ENCODE measurements at regions not wholly inside any gene's neighbourhood (a gene's known extent, or its start where the extent isn't known, plus 50 kb on each side); places are given as distances from the start of the nearest gene placed in this dataset.
"Not testable (repeated sequence)": the region's sequence is repeated elsewhere in the genome, so short reads cannot be mapped to it uniquely, and the experiment has no call there.

DNA sequence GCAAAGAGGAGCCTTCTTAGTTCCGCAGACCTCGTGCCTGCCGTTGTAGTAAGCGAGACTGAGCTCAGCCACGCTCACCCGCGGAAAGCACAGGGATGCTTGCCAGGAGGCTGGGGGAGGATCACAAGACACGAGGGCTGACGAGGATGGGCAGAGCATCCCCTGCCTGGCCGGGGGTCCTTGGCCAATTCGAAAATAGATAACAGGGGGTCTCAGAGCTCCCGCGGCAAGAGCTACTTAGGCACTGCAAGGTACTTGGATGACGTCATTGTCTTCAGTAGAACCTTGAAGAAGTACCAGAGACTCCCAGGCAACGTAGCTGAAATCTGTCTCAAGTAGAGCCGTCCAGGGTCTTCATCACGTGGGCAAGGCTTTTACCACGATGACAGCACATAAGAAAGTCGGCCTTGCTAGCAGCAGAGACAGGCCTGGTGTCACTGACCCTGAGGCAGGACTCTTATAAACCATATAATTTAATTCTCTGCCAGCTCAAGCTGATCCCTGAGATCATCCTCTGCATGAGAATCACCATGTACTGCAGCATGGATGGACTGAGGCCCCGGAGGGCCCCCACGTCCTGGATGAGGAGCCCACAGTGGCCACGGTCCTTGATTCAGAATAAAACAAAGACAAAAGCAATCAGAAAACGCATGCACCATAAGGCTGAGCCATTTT lies 81.9 kb downstream of the TMEM18 start:
- no peak for DNase-seq

DNA sequence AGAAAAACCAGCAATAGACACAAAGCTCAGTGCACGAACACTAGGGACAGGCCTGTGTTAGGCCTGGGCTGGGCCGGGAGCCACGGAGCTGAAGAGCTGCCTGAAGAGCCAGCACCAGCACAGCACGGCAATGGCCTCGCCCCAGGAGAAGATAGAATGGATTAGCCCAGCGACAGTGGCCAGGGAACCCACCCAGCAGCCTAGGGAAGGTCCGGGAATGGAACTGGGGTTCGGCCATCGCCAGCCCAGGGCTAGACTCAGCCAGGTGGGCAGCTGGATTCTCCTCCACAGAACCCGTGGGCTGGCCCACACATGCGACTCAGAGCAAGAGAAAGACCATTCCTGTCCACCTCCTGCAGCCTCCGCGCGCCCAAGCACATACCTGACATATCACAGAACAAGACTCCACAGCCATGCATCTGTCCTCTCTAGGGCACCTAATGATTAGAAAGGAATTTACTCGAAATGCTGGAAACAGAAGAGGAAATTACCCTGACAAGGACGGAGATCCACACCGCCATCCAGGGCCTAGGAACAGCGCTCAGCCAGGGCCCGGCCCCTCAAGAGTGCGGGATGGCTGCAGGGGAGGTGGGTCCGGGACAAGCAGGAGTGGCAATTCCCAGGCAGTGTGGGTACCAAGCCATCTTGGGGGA lies 82.8 kb downstream of the TMEM18 start:
- no peak for DNase-seq

DNA sequence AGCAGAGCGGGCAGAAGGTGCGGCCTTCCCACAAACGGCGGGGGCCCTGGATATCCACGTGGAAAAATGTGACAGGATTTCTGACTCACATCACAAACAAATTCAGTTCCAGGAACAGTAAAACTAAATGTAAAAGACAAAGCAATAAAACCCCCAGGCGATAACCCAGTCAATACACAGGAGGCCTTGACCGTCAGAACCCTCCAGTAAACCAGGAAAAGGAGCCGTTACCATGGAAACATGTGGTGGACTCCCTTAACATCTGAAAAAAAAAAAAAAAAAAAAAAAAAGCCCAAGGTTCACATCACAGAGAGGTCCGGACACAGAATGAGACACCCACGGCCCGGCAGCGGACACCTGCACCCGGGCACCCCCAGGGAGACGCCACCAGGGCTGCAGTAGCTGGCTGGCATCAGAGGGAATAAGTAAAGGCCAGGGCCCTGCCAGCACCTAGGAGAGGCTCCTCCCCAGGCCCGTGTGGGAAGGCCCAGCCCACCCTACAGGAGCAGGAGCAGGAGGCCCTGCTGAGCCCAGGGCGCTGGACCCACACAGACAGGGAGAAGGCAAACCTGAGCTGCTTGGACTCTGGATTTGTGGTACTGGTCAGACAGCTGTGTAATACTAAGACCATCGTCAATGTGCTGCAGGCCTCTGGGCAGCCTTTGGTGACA lies 83.7 kb downstream of the TMEM18 start:
- no peak for DNase-seq

DNA sequence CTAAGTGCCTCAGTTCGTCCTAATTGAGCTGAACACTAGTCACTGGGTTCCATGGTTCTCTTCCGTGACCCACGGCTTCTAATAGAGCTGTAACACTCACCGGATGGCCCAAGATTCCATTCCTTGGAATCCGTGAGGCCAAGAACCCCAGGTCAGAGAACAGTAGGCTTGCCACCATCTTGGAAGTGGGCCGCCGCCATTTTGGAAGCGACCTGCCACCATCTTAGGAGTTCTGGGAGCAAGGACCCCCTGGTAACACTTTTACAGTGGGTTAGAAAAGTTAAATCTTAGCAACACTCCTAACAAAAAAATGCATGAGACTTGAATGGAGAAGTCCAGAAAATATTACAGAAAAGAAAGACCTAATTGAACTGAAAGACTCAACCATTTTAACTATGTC lies 84.5 kb downstream of the TMEM18 start:
- DNase-seq: no peak

DNA sequence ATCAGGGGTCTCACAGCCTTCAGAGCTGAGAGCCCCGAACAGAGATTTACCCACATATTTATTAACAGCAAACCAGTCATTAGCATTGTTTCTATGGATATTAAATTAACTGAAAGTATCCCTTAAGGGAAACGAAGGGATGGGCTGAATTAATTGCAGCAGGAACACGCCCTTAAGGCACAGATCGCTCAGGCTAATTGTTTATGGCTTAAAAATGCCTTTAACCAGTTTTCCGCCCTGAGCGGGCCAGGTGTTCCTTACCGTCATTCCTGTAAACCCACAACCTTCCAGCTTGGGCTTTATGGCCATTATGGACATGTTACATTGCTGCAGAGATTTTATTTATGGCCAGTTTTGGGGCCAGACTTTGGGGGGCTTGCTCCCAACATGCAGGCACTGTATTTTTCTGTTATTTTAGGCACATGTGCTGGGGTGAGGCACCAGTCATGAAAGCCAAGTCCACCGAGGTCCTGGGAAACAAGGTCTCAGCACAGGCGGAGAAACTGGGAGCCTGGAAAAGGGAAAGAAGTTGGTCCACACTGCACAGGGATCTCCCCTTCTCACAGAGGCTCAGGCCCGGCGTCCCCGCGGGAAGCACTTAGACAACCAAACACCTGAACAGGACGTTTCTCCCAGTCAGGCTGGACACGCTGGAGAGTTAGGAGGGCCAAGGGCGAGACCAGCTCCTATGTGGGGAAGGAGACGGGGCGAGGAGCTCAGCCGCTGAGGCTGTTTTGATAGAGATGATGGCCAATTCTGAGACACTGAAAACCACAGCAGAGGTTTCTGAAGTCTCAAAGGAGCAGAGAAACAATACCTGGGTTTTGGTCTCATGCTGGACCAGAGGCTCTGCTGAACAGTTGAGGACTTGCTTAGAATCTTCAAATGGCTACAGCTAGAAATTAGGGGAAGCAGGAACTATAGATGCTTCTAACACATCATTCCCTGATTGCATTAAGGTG lies 86.7 kb downstream of the TMEM18 start:
- no peak for DNase-seq

DNA sequence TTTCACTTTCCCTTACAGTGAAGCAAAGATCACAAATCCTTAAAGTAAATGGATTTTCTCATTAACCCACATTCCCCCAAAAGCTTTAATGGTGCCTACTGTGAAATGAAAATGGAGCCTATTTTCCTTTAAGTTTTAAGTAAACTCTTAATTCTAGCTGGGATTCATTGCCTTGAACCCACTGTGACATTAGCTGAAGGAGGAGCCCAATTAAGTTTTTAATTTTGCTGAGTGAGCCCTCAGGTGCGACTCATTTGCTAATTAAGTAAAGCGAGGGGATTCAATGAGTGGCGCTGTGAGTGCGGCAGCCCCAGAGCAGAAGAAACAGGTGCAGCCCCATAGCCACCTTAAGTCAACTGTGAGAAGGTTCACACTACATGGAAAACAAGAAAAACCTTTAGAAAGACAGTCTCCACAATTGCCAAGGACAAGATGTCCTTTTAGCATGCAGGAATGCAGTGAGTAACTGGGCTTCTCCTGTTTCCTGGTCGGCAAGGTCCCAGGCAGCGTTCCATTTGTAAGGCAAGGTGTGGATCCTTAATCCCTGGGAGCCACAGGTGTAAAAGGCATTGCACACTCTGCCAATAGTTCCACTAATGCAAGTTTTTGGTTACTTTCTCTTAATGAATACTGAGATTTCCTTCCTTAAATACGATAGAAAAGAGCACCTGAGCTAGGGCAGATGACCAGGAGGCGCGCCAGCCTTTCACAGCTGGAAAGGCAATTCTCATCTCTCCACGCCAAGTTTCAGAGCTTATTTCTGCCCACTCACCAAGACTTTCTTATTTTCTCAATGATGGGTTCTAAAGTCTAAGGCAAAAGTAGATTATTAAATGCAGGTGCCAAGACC lies 87.7 kb downstream of the TMEM18 start:
- no peak for DNase-seq

DNA sequence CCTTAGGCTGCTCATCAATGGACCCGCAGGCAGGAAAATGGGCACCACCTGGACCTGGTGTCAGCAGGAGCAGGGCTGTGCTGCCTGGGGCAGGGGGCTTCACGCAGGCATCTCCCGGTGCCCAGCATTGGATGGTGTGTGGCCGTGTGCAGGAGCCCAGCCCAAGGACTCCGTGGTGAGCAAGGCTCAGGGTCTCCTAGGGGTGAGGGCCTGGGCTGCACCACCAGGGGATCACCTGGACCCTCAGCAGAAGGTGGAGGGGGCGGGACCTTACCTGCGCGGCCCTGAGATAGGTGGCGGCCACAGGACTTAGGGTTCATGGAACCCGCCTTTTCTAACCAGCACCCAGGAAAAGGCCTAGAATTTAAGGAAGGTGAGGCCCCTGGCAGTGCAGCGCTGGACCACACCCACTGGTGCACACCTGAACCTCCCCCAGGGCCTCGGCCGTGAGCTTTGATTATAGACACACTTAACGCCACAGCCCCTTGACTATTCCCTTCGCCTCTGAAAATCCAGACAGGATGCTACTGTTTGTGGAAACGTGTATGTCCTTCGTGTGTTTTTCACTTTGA lies 89.0 kb downstream of the TMEM18 start:
- DNase-seq: no peak

DNA sequence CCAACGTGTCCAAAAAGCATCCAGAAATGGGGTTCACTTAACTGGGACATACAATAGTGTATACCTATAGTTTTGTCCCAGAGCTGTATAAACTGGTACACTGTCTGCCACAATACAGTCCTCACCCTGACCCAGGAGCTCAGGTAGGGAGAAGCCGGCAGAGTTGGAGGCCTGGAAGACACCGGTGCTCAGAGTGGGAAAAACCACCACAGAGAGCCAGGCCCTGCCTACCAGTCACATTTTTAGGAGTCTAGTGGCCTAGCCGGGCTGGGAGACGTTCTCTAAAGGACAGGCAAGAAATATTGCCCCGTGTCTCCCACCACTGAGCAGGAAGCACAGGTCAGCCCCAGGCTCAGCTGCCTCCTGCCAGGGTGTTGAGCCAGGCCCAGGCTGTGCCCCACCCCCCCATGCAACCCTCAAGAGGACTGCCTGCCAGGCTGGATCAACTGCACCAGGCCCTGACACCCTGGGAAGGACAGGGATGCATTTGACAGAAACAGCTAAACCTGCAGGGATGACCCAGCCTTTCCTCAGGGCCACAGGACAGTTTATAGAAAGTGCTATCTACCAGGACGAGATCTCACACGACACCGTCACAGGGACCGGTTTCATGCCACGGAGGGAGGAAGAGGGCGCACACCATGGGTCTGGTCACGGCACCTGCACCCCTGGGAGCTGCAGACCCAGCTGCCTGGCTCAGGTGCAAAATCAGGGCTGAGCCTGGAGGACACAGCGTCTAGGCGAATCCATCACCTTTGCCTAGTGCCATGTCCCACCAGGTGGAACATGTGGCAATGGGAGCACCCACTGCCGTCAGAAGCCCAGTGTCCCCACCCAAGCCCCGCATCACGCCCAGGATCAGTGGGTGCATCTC lies 89.9 kb downstream of the TMEM18 start:
- DNase-seq: no peak

DNA sequence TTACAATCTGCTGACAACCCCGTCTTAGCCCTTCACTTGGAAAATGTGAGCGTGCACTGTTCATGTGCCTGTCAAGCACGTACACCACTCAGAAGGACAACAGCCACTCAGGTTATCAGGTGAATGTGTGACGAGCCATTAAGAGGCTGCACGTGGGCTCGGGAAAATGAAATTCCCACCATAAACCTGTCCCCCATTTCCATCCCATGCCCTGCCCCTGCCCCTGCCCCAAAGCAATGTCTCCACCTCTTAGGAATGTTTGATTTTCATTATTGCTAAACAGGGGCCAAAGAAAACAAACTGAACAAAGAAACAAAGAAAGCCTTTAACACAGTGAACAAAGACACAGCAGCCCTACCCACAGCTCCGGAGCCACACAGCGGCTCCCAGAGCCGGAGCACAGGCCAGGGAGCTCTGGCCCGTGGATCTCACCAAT lies 90.5 kb downstream of the TMEM18 start:
- DNase-seq: no peak

DNA sequence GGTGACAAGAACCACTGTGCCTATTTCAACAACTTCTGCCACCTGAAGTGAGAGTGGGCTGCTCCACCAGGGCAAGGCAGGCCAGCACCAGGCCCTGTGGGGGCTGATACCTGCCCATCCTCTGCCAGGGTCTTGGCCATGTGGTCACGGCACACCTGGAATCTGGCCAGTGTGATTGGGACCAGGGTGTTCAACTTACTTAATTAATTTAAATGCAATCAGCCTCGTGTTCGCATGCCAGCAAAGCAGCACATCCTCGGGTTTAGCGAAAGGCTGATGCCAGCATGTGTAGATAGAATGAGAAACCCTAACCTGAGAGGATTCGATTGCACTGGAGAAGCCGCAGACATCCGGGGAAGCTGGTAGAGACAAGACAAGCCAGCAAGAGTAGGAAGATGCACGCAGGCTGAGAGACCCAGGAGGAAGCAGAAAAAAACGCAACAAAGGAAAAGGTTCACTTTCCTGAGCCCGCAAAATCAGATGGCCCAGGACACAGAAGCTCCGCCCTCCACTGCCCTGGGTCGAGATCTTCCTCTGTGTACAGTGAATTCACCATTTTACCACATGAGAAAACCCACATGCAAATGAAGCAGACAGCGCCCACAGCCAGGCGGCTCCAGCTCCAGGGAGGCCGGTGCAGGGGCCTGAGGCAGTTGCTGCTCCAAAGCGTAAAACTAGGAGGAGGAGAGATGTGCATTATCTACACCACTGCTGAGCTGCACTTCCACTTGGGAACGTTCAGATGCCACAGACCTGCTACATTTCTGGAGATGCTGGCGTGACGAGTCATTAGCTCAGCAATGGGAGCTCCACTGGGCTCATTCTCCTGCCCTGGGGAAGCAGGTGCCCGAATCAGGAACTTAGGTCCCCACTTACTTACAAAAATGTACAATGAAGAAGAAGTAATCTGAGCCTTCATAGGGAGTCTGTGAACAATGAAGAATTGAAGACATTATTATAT lies 92.1 kb downstream of the TMEM18 start:
- DNase-seq: peak; percentile 6

DNA sequence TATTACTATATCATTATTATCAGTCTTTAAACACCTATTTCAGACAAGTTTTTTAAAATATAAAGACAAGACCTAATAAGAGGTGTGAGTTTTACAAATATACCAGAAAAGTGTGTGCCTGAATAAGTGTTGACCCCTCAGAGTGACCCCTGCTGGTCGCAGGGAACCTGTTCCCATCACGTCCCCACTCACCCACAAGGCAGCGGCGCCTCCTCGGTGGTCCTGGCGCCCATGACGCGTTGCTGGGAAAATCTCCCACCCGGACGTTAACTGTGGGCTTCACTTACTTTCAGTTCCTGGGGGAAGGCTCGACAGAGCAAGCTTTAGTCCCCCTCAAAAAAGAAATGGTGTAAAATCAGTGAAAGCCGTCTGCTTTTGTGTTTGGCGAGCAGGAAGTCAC lies 93.5 kb downstream of the TMEM18 start:
- no peak for DNase-seq

DNA sequence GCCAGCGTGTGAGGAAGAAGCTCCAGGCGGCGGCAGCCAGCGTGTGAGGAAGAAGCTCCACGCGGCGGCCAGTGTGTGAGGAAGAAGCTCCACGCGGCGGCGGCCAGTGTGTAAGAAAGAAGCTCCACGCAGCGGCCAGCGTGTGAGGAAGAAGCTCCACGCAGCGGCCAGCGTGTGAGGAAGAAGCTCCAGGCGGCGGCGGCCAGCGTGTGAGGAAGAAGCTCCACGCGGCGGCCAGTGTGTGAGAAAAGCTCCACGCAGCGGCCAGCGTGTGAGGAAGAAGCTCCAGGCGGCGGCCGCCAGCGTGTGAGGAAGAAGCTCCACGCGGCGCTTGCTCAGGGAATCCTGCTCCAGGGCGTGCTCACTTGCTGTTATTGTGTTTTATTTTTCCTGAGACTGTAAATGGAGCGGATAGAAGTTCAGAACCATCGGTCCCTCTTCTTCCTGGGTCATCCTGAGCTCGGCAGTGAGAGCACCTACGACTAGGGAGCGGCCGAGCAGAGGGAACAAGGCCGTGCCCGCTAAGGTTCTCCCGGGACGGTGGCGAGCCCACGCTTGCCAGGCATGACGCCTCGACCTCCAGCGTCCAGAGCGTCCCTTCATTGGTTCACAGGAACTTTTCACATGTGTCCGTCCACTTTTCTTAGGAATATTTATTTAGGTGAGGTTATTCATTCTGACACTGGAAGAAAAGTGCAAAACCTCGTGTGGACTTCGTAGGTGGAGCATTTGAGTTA lies 94.2 kb downstream of the TMEM18 start:
- no peak for DNase-seq

DNA sequence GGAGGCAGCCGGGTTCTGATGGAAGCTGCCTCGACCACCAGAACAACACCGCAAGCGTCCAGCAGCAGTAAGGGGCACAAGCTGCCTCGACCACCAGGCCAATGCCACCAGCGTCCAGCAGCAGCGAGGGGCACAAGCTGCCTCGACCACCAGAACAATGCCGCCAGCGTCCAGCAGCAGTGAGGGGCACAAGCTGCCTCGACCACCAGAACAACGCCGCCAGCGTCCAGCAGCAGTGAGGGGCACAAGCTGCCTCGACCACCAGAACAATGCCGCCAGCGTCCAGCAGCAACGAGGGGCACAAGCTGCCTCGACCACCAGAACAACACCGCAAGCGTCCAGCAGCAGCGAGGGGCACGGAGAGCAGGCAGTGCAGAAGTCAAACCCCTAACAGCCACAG lies 94.9 kb downstream of the TMEM18 start:
- not testable (repeated sequence) for DNase-seq

DNA sequence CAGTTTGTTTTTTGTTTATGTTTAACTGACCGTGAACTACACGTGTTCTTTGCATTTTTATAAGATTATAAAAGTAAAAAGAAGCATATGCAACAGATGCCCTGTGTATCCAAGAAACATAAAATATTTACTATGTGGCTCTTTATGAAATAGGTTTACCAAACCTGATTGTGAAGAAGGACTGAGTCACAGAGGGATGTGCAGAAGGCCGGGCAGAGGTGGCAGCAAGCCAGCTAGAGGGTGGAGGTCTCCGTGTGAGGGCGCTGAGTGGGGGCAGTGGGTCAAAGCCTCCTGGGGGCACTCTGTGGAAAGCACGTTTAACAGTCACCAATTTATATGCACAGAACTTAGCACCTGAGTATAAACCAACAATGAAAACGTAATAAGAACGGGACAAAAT lies 97.2 kb downstream of the TMEM18 start:
- no peak for DNase-seq

DNA sequence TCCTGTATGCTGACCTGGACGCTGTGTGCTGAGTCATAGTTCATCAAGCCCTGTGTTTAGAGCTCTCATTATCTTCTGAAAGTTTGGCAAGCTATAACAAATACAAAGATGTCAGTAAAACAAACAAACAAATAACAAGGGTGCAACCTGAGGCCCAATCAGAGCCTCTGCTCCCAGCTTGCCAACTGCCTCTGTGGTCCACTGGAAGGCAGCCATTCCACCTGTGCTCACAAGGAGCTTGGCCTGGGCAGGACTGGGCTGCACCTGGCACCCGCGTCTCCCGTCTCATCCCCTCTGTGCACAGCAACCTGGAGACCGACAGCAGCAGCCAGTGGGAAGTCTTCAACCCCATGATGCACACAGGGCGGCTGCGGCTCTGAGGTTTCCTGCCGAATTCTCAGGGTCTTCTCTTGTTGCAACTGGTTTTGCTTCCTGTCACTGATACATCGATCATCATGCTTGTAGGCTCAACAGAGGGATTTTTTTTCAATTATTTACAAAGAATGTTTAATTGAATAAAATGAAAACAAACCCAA lies 97.8 kb downstream of the TMEM18 start:
- no peak for DNase-seq

DNA sequence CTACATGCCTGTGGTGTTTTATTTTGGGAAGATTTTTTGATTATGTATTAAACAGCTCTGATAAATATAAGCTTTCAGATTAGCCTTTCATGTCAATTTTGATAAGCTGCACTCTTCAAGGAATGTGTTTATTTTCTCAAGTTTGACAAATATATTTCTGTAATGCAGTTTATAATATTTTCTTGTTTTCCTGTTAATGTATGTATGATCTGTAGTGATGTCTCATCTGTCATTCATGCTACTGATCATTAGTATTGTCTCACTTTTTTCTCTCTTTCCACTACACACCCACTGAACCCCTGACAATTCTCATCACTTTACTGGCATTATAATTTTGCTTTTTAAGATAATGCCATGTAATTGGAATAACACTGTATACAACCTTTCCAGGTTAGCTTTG lies 100.9 kb downstream of the TMEM18 start:
- DNase-seq: no peak

DNA sequence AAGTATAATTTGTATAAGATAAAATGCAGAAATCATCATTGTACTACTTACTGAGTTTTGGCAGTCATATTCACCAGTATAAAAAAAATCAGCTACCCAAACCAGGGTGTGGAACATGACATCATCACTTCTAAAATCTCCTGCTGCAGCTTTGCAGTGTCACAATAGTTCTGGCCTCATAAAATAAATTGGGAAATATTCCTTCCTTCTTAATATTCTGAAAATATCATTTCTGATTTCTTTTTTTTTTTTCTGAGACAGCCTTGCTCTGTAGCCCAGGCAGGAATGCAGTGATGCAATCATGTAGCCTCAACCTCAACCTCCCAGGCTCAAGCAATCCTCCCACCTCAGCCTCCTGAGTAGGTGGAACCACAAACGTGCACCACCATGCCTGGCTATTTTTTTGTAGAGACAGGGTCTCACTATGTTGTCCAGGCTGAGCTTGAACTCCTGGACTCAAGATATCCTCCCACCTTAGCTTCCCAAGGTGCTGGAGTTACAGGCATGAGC lies 101.4 kb downstream of the TMEM18 start:
- no peak for DNase-seq

DNA sequence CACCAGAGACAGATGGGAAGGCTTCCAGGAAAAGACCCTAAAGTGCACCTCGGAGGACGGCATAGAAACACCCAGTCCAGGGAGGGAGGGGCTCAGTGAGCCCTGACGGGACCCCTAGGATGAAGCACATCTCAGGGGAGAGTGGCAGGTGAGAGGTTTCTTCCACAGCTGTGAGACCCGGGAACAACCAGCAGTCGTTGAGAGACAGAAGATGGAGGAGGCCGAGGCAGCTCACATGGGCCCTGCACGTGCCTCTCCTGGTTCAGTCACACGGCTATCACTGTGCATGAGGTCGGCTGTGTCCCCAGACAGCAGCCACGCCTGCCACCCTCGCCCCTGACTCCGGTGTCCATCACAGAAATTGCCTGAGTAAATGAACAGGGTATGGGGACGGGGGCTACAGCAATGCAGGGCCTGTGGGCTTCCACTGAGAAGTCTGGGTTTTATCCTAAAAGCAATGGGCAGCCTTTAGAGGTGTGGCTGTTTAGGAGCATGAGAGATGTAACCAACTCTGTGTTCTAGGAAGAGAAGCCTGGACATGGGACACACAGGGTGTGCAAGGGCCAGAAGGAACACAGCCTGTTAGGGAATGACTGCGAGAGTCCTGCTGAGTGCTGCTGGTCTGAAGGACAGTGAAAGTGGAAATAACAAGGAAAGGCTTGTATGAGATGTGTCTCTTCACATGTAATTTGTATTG lies 102.0 kb downstream of the TMEM18 start:
- DNase-seq: no peak

Measured in KG1 (cell line).